Smooth muscle cell (in vitro differentiated cells): ENCODE measurements at regions not wholly inside any gene's neighbourhood (a gene's known extent, or its start where the extent isn't known, plus 50 kb on each side); places are given as distances from the start of the nearest gene placed in this dataset.
A peak's percentile ranks its signal among the peaks of the same experiment; 100 is the strongest.

ENCODE experiments used
- DNase-seq: peaks from one replicate; lab custom pipeline; 2025; ENCODE audit not compliant: unreplicated experiment; lab: John Stamatoyannopoulos, UW
- H2AFZ ChIP-seq: fragments of 200-600 bp; sonication (generic); 2 replicates; pipeline ENCODE4 v1.6.0; 2016; ENCODE audit warnings: antibody characterized with exemption, low read depth, mild to moderate bottlenecking
- H3F3A ChIP-seq: fragments of 200-600 bp; sonication (generic); 2 replicates; pipeline ENCODE4 v1.6.0; 2017; ENCODE audit warnings: antibody characterized with exemption, low read depth
- H3K27ac ChIP-seq: fragments of 200-600 bp; sonication (generic); 2 replicates; pipeline ENCODE4 v1.5.1; 2016; ENCODE audit warnings: low read depth, mild to moderate bottlenecking
- H3K27me3 ChIP-seq: fragments of 200-600 bp; sonication (generic); 2 replicates; pipeline ENCODE4 v1.6.1; 2016; ENCODE audit warnings: low read depth, mild to moderate bottlenecking
- H3K36me3 ChIP-seq: fragments of 200-600 bp; sonication (generic); 2 replicates; pipeline ENCODE4 v1.5.1; 2016; ENCODE audit warnings: low read depth
- H3K4me1 ChIP-seq: fragments of 200-600 bp; sonication (generic); 2 replicates; pipeline ENCODE4 v1.5.1; 2016; ENCODE audit warnings: low read depth
- H3K4me2 ChIP-seq: fragments of 200-600 bp; sonication (generic); 2 replicates; pipeline ENCODE4 v1.6.0; 2016; ENCODE audit warnings: mild to moderate bottlenecking
- H3K4me3 ChIP-seq: fragments of 200-600 bp; sonication (generic); 2 replicates; pipeline ENCODE4 v1.5.1; 2016; ENCODE audit warnings: mild to moderate bottlenecking
- H3K79me2 ChIP-seq: fragments of 200-600 bp; sonication (generic); 2 replicates; pipeline ENCODE4 v1.6.0; 2016; ENCODE audit warnings: low read depth, mild to moderate bottlenecking
- H3K9ac ChIP-seq: fragments of 200-600 bp; sonication (generic); 2 replicates; pipeline ENCODE4 v1.6.0; 2016; ENCODE audit warnings: low read depth
- H3K9me3 ChIP-seq: fragments of 200-600 bp; sonication (generic); replicated peaks from 2 replicates; pipeline ENCODE4 v1.5.1; 2016; ENCODE audit warnings: low read depth
- H4K20me1 ChIP-seq: fragments of 200-600 bp; sonication (generic); 2 replicates; pipeline ENCODE4 v1.6.0; 2016; ENCODE audit warnings: low read depth
- WGBS: methylation state at CpG from one replicate; pipeline ENCODE4 v1.1.7; 2016; ENCODE audit warnings: low lambda C conversion rate; 5-methylcytosine and 5-hydroxymethylcytosine counted together
- TF ChIP-seq, protein P1 (sequence below): fragments of 200-600 bp; sonication (generic); IDR thresholded peaks from 2 replicates; pipeline ENCODE4 v1.5.1; 2017; ENCODE audit warnings: borderline replicate concordance, mild to moderate bottlenecking, antibody characterized with exemption; ENCODE audit not compliant: insufficient read depth, poor library complexity, severe bottlenecking

DNA sequence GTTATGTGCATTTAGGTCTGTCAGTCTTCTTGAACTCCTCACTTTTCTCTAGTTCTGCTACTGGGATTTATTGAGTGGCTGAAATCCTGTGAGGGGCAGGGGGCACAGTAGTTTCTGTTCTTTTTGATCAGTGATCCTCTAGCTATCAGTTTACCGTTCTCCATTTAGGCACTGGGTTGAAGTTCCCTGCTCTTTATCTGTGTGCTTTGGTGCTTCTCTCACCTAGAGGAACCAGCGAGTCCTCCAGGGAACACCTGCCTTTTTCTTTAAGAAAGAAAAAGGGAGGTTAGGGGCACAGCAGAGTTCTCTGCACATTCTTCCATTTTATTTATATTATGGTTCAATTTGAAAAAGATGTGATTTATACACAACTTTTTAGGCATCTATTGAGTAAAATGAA lies 503.0 kb upstream of the AGA start:
- TF ChIP-seq, protein P1, sequence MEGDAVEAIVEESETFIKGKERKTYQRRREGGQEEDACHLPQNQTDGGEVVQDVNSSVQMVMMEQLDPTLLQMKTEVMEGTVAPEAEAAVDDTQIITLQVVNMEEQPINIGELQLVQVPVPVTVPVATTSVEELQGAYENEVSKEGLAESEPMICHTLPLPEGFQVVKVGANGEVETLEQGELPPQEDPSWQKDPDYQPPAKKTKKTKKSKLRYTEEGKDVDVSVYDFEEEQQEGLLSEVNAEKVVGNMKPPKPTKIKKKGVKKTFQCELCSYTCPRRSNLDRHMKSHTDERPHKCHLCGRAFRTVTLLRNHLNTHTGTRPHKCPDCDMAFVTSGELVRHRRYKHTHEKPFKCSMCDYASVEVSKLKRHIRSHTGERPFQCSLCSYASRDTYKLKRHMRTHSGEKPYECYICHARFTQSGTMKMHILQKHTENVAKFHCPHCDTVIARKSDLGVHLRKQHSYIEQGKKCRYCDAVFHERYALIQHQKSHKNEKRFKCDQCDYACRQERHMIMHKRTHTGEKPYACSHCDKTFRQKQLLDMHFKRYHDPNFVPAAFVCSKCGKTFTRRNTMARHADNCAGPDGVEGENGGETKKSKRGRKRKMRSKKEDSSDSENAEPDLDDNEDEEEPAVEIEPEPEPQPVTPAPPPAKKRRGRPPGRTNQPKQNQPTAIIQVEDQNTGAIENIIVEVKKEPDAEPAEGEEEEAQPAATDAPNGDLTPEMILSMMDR, result no peak
- no peaks in the 10 kb centered on the region for H3K4me1 ChIP-seq
- no peak overlapping the region for H3K4me3 ChIP-seq
- peak overlapping the region; percentile 27 for H2AFZ ChIP-seq
- H3K27ac ChIP-seq, result no peak overlapping the region
- no peak overlapping the region for H3K9ac ChIP-seq
- H4K20me1 ChIP-seq, result no peaks in the 10 kb centered on the region
- H3F3A ChIP-seq, result no peaks in the 10 kb centered on the region
- WGBS, result 86% methylated on average over 2 of the region's 2 CpGs
- no peaks in the 10 kb centered on the region for H3K79me2 ChIP-seq
- DNase-seq, result no peak
- no peaks in the 10 kb centered on the region for H3K36me3 ChIP-seq
- no peaks in the 10 kb centered on the region for H3K9me3 ChIP-seq
- H3K4me2 ChIP-seq, result no peak overlapping the region
- no peaks in the 10 kb centered on the region for H3K27me3 ChIP-seq

DNA sequence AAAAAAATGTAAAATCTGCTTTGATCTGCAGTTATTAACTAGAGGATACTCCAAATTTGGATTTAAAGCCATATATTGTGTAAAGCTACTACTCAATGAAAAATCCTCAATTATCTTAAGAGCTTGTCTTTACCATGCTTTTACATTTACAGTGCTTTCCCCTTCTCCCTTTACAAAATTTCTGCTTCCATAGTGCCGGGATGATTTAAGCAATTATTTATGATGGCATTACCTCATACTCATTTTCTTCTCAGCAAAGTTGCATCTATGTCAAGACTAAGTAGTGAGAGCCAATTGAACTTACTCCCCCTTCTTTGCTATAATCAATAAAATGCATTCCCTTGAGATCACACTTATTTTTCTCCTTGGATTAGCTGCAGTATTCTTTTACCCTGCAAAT lies 505.4 kb upstream of the AGA start:
- no peak for DNase-seq
- Histone ChIP-seq H3K79me2 (no peaks in the 10 kb centered on the region), H3K4me1 (no peaks in the 10 kb centered on the region), H3F3A (no peaks in the 10 kb centered on the region), H3K36me3 (no peaks in the 10 kb centered on the region), H3K9ac (no peak overlapping the region), H3K4me2 (no peak overlapping the region), H2AFZ (no peak overlapping the region), H3K27ac (no peak overlapping the region), H3K4me3 (no peak overlapping the region), H4K20me1 (no peaks in the 10 kb centered on the region), H3K27me3 (no peaks in the 10 kb centered on the region), H3K9me3 (no peaks in the 10 kb centered on the region)
- 97% methylated on average over 1 of the region's 1 CpG for WGBS
- TF ChIP-seq, protein P1, result no peak

DNA sequence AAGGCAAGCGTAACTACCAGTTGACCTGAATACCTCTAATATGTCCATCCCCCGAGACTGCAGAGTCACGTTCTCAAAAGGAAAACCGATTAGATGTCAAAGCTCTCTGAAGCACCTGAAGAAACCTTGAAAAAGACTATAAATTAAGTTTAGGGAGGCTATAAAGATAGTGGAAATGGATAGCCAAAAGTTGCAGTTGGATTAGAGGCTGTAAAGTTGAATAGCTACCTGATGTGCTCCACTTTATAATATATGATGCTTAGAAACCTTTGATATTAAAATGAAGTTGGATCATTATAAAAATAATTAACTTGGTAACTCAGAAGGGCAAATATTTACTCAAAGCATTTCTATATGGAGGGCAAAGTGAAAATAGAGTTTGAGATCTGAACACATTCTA lies 506.6 kb upstream of the AGA start:
- Histone ChIP-seq H4K20me1 (no peaks in the 10 kb centered on the region), H3K9ac (no peak overlapping the region), H3K27me3 (no peaks in the 10 kb centered on the region), H3K4me2 (no peak overlapping the region), H3K4me1 (no peaks in the 10 kb centered on the region), H3F3A (no peaks in the 10 kb centered on the region), H3K9me3 (no peaks in the 10 kb centered on the region), H2AFZ (no peak overlapping the region), H3K4me3 (no peak overlapping the region), H3K36me3 (no peaks in the 10 kb centered on the region), H3K79me2 (no peaks in the 10 kb centered on the region), H3K27ac (no peak overlapping the region)
- no peak for DNase-seq
- TF ChIP-seq, protein P1, result no peak
- 80% methylated on average over 4 of the region's 4 CpGs for WGBS

DNA sequence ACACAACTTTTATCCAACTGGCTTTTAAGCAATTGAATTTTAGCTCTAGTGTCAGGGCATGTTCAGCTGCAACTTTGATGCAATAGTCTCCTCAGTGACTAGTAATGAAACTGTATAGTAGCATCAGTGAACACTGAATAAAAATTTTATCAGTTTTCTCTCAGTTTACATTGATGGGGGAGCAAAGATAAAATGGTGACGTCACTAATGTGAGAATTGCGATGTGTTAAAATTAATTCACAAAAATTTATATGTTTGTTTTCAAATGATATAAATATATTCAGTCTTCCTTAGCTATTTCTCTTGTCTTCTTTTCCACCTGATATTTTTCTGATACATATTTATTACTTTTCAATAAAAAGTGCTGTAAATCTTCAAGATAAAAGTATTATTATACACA lies 508.8 kb upstream of the AGA start:
- Histone ChIP-seq H3K79me2 (no peaks in the 10 kb centered on the region), H3K36me3 (no peaks in the 10 kb centered on the region), H3K9me3 (no peaks in the 10 kb centered on the region), H3K27me3 (no peaks in the 10 kb centered on the region), H3F3A (no peaks in the 10 kb centered on the region), H3K9ac (no peak overlapping the region), H4K20me1 (no peaks in the 10 kb centered on the region), H2AFZ (no peak overlapping the region), H3K27ac (no peak overlapping the region), H3K4me1 (no peaks in the 10 kb centered on the region), H3K4me3 (no peak overlapping the region), H3K4me2 (no peak overlapping the region)
- DNase-seq, result no peak
- TF ChIP-seq, protein P1, result no peak
- 89% methylated on average over 2 of the region's 2 CpGs for whole genome bisulfite sequencing
